ENCODE measurements at regions not wholly inside any gene's neighbourhood (a gene's known extent, or its start where the extent isn't known, plus 50 kb on each side); places are given as distances from the start of the nearest gene placed in this dataset.

GRCh38 chr9:116032683-116033440, 120.7 kb upstream of the PAPPA start:
- H3K36me3 ChIP-seq (replicated peaks in 1 of 2; ENCODE audit: control insufficient read depth in 1 of 2, insufficient read depth in 2 of 2, low read length in 2 of 2): no peaks in the 10 kb centered on the region
- POLR2A ChIA-PET: no interaction called here
- H2AFZ ChIP-seq (ENCODE audit: low read length): no peak overlapping the region
- TF ChIP-seq ZNF841 (CRISPR knock-in tag; IDR thresholded peaks at IDR 0.05; ENCODE audit: borderline replicate concordance): no peak
- TF ChIP-seq ZNF282 (IDR thresholded peaks at IDR 0.05; ENCODE audit: partially characterized antibody): no peak
- TF ChIP-seq ZFP37 (CRISPR knock-in tag; IDR thresholded peaks at IDR 0.05; ENCODE audit: borderline replicate concordance): no peak
- TF ChIP-seq ZFP41 (CRISPR knock-in tag; IDR thresholded peaks at IDR 0.05; ENCODE audit: borderline replicate concordance): no peak
- TF ChIP-seq CEBPZ (IDR thresholded peaks at IDR 0.05; ENCODE audit: low read length): no peak
- no peak for TF ChIP-seq ATAD3A (CRISPR knock-in tag; IDR thresholded peaks at IDR 0.05)
- TF ChIP-seq GATA4 (IDR thresholded peaks at IDR 0.05; ENCODE audit: borderline replicate concordance, low read depth): no peak
- no peak for TF ChIP-seq ZNF569 (CRISPR knock-in tag; IDR thresholded peaks at IDR 0.05; ENCODE audit: borderline replicate concordance)
- TF ChIP-seq TFE3 (CRISPR knock-in tag; IDR thresholded peaks at IDR 0.05): no peak
- no peak for TF ChIP-seq ZNF280B (CRISPR knock-in tag; IDR thresholded peaks at IDR 0.05; ENCODE audit: borderline replicate concordance)
- no peak for TF ChIP-seq ELF1 (CRISPR knock-in tag; IDR thresholded peaks at IDR 0.05)
- TF ChIP-seq GFI1 (CRISPR knock-in tag; IDR thresholded peaks at IDR 0.05; ENCODE audit: borderline replicate concordance): no peak
- TF ChIP-seq PAF1 (CRISPR knock-in tag; IDR thresholded peaks at IDR 0.05): no peak
- TF ChIP-seq MAFK (conservative IDR thresholded peaks at IDR 0.05 in 1 of 2, IDR thresholded peaks at IDR 0.05 in 1 of 2; ENCODE audit: low read length in 2 of 2): no peak
- TF ChIP-seq SRSF4 (IDR thresholded peaks at IDR 0.05; ENCODE audit: low read depth, low read length, poor library complexity, severe bottlenecking): no peak
- H3K9me3 ChIP-seq (ENCODE audit: low read length): peaks cover 11% of the 10 kb centered on the region; the same call in 1 of the 2 replicates
- no peak overlapping the region for H3K27ac ChIP-seq (ENCODE audit: extremely low read length, insufficient read depth, low read length)
- no peak overlapping the region for H3K4me2 ChIP-seq (ENCODE audit: low read depth, low read length)
- no peak overlapping the region for H3K4me3 ChIP-seq (replicated peaks in 1 of 3; ENCODE audit: insufficient read depth in 1 of 3, low read depth in 2 of 3, low read length in 3 of 3)
- no peaks in the 10 kb centered on the region for H4K20me1 ChIP-seq (ENCODE audit: insufficient read depth, low read length)
- WGBS (ENCODE audit: low lambda C conversion rate): 19% methylated on average over 4 of the region's 4 CpGs
- DNase-seq (ENCODE audit: low spot score) (no peak), ATAC-seq (no peak), FAIRE-seq (no peak)
- in situ Hi-C loops (cut with HindIII; ENCODE audit: extremely low pct_ligation_motif_present, low pct_unique_long_range_greater_than_20kb): loop anchor here (25.0 kb wide), 1 partner anchor 104 kb away; no protein-coding TSS in a partner anchor
- CTCF ChIA-PET (ENCODE audit: low intra/inter-chr PET ratio, low total read pairs): no interaction called here
- H3K27me3 ChIP-seq (ENCODE audit: control insufficient read depth in 1 of 2, insufficient read depth in 2 of 2, low read length in 2 of 2): no peaks in the 10 kb centered on the region
- intact Hi-C loops (cut with micrococcal nuclease; ENCODE audit: unreplicated experiment): no loop called here
- no peaks in the 10 kb centered on the region for H3K79me2 ChIP-seq (ENCODE audit: insufficient read depth, low read length)
- no peak overlapping the region for H3K9ac ChIP-seq (ENCODE audit: insufficient read depth, low read depth, low read length)
- no TSS peak for BruUV-seq (replicated peaks)
- H3K4me1 ChIP-seq (ENCODE audit: insufficient read depth, low read length): no peaks in the 10 kb centered on the region
